Panc1 (cell line): ENCODE measurements at regions not wholly inside any gene's neighbourhood (a gene's known extent, or its start where the extent isn't known, plus 50 kb on each side); places are given as distances from the start of the nearest gene placed in this dataset.
A peak's percentile ranks its signal among the peaks of the same experiment; 100 is the strongest.

Experiments used
- ATAC-seq: fragments of 200-7000 bp; cut with Tn5 transposase; 2 replicates; pipeline ENCODE4 v1.9.1; 2020; ENCODE audit warnings: mild to moderate bottlenecking, moderate library complexity
- BruUV-seq: library from RNA; stranded (reverse); fragments of 400-500 nt; replicated peaks from 2 replicates; lab custom pipeline; 2021; lab: Mats Ljungman, UMichigan
- CTCF ChIA-PET: fragments of 300-600 bp; sonication (Branson Sonifier 250); formaldehyde crosslinking; loops from one replicate; lab custom pipeline; 2022; ENCODE audit warnings: antibody characterized with exemption; lab: Charles Lee
- POLR2A ChIA-PET: fragments of 300-600 bp; sonication (Branson Sonifier 250); formaldehyde crosslinking; loops from one replicate; lab custom pipeline; 2022; ENCODE audit warnings: antibody characterized with exemption; lab: Charles Lee
- DNase-seq: peaks from one replicate; pipeline ENCODE4 v3.0.0-alpha.2; 2010; ENCODE audit warnings: low read depth, low spot score
- H3K27ac ChIP-seq: 2 replicates; pipeline ENCODE4 v1.5.1; 2011; ENCODE audit warnings: mild to moderate bottlenecking, low read length, inconsistent platforms
- H3K27me3 ChIP-seq: fragments of 200-500 bp; sonication (Bioruptor generic); 2 replicates; pipeline ENCODE4 v1.6.0; 2014; ENCODE audit warnings: low read length, inconsistent platforms; ENCODE audit not compliant: control insufficient read depth, insufficient read depth
- H3K36me3 ChIP-seq: fragments of 200-500 bp; sonication (Bioruptor generic); 2 replicates; pipeline ENCODE4 v1.5.1; 2014; ENCODE audit warnings: inconsistent platforms, mild to moderate bottlenecking, low read length, moderate library complexity; ENCODE audit not compliant: control insufficient read depth, insufficient read depth
- H3K4me1 ChIP-seq: 2 replicates; pipeline ENCODE4 v1.5.1; 2011; ENCODE audit warnings: inconsistent platforms, mild to moderate bottlenecking, low read length, moderate library complexity; ENCODE audit not compliant: control insufficient read depth, insufficient read depth
- H3K4me3 ChIP-seq, 2 experiments: 2 replicates each; pipeline ENCODE4 v1.5.1; 2011 to 2012; ENCODE audit warnings: low read depth in 2 of 2, low read length in 2 of 2, mild to moderate bottlenecking in 2 of 2, inconsistent platforms in 1 of 2, moderate library complexity in 1 of 2
- H3K9me3 ChIP-seq: fragments of 200-500 bp; sonication (Bioruptor generic); 2 replicates; pipeline ENCODE4 v1.5.1; 2014; ENCODE audit warnings: low read depth, mild to moderate bottlenecking, inconsistent platforms, low read length, moderate library complexity; ENCODE audit not compliant: control insufficient read depth, insufficient read depth
- POLR2AphosphoS5 ChIP-seq: IDR thresholded peaks from 2 replicates; pipeline ENCODE4 v1.6.1; 2012; ENCODE audit warnings: mild to moderate bottlenecking, low read depth, low read length, moderate library complexity
- SIN3A ChIP-seq: IDR thresholded peaks from 2 replicates; pipeline ENCODE4 v1.6.1; 2012; ENCODE audit warnings: low read depth, mild to moderate bottlenecking, low read length, moderate library complexity, borderline replicate concordance; ENCODE audit not compliant: insufficient read depth
- TCF7L2 ChIP-seq: IDR thresholded peaks from 2 replicates; pipeline ENCODE4 v1.6.1; 2011; ENCODE audit warnings: mild to moderate bottlenecking, low read depth, low read length, inconsistent platforms
- in situ Hi-C: cut with HindIII; loops from 2 replicates; pipeline ENCODE4 v1.10.0; 2016; ENCODE audit warnings: low sequenced_read_pairs, low pct_unique_long_range_greater_than_20kb
- intact Hi-C: fragments of 100-400 bp; cut with micrococcal nuclease; formaldehyde crosslinking; loops from one replicate; pipeline ENCODE4 v1.10.0; 2022; ENCODE audit not compliant: unreplicated experiment
- TF ChIP-seq, protein P1 (sequence below): fragments of 450-650 bp; IDR thresholded peaks from 2 replicates; pipeline ENCODE4 v1.5.1; 2017; ENCODE audit warnings: mild to moderate bottlenecking
- TF ChIP-seq, protein P2 (sequence below), 2 experiments: IDR thresholded peaks; 2 replicates each; pipeline ENCODE4 v1.6.1; 2011 to 2012; ENCODE audit warnings: low read depth in 2 of 2, control low read depth in 1 of 2, low read length in 1 of 2, mild to moderate bottlenecking in 1 of 2, moderate library complexity in 1 of 2; ENCODE audit not compliant: insufficient read depth in 1 of 2

DNA sequence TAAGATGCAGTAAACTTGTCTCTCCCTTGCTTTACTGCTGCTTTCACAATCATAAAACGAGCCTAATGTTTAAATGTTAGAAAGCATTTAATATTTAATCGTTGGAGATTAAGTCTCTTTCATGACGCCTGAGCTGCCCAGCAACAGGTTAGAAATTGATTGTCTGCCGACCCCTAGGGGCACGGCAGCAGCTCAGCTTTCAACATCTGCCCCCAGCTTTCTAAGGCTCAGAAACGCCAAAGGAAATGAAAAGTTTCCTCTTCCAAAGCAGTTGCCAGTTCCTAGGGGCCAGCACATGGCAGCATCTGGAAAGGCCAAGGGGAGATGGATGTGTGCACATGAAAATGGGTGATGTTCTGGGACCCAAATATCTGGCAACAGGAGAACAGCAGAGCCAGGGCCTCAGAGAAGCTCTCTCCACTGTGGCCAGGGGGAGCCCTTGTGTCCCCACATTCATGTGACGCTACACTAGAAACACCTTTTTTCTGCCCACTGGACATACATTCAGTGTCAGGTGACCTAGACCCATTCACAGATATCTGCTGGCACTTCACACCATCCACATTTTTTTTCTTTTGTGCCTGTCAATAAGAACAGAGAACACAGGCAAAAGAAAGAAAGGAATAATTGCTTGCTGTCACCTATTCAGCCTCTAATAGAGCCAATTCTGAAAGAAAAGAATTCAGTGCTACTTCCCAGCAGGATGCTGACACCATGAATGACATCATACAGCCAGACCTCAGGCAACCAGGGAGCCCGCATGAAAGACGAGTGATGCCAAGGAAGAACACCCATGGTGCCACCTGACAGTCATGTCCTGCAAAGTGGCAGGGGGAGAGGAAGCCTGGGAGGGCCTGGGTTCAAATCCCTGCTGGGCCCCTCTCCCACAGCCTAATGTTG, 205.0 kb upstream of the TAS2R1 start:
- Histone ChIP-seq H3K4me3 (no peak overlapping the region), H3K27ac (no peak overlapping the region), H3K27me3 (peaks cover 4% of the 10 kb centered on the region; the same call in 1 of the 2 replicates), H3K9me3 (no peaks in the 10 kb centered on the region), H3K4me1 (no peaks in the 10 kb centered on the region), H3K36me3 (no peaks in the 10 kb centered on the region)
- no TSS peak for BruUV-seq
- TF ChIP-seq TCF7L2 (no peak), POLR2AphosphoS5 (no peak)
- TF ChIP-seq, protein P1, sequence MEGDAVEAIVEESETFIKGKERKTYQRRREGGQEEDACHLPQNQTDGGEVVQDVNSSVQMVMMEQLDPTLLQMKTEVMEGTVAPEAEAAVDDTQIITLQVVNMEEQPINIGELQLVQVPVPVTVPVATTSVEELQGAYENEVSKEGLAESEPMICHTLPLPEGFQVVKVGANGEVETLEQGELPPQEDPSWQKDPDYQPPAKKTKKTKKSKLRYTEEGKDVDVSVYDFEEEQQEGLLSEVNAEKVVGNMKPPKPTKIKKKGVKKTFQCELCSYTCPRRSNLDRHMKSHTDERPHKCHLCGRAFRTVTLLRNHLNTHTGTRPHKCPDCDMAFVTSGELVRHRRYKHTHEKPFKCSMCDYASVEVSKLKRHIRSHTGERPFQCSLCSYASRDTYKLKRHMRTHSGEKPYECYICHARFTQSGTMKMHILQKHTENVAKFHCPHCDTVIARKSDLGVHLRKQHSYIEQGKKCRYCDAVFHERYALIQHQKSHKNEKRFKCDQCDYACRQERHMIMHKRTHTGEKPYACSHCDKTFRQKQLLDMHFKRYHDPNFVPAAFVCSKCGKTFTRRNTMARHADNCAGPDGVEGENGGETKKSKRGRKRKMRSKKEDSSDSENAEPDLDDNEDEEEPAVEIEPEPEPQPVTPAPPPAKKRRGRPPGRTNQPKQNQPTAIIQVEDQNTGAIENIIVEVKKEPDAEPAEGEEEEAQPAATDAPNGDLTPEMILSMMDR, result peak; percentile 8; the same call in 1 of the 2 replicates
- TF ChIP-seq, protein P2, sequence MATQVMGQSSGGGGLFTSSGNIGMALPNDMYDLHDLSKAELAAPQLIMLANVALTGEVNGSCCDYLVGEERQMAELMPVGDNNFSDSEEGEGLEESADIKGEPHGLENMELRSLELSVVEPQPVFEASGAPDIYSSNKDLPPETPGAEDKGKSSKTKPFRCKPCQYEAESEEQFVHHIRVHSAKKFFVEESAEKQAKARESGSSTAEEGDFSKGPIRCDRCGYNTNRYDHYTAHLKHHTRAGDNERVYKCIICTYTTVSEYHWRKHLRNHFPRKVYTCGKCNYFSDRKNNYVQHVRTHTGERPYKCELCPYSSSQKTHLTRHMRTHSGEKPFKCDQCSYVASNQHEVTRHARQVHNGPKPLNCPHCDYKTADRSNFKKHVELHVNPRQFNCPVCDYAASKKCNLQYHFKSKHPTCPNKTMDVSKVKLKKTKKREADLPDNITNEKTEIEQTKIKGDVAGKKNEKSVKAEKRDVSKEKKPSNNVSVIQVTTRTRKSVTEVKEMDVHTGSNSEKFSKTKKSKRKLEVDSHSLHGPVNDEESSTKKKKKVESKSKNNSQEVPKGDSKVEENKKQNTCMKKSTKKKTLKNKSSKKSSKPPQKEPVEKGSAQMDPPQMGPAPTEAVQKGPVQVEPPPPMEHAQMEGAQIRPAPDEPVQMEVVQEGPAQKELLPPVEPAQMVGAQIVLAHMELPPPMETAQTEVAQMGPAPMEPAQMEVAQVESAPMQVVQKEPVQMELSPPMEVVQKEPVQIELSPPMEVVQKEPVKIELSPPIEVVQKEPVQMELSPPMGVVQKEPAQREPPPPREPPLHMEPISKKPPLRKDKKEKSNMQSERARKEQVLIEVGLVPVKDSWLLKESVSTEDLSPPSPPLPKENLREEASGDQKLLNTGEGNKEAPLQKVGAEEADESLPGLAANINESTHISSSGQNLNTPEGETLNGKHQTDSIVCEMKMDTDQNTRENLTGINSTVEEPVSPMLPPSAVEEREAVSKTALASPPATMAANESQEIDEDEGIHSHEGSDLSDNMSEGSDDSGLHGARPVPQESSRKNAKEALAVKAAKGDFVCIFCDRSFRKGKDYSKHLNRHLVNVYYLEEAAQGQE (IDR thresholded peaks at IDR 0.05; ENCODE audit: insufficient read depth in 1 of 2, low read depth in 2 of 2, low read length in 1 of 2), result no peak
- CTCF ChIA-PET, result no interaction called here
- in situ Hi-C loops, result no loop called here
- ATAC-seq (no peak), DNase-seq (no peak)
- POLR2A ChIA-PET, result no interaction called here
- intact Hi-C loops, result no loop called here

DNA sequence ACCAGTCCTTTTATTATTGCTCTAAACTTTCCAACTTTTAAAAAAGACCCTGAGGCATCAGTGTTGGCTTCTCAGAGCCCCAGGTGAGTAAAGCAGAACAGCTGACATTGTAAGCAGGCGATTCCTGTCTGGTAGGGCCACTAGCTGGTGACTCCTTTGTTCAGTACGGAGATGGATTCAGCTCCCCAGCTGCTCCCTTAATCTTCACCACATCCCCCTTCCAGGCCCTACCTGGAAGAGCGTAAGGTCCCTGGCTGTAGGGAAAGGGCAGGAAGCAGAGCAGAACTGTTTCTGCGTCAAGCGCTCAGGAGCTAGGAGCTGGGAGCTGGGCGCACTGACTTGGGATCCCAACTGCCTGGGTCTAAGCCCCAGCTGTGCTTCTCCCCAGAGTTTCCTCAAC, 203.7 kb upstream of the TAS2R1 start:
- Histone ChIP-seq H3K27me3 (no peaks in the 10 kb centered on the region), H3K36me3 (no peaks in the 10 kb centered on the region), H3K9me3 (no peaks in the 10 kb centered on the region), H3K4me3 (no peak overlapping the region), H3K27ac (no peak overlapping the region), H3K4me1 (no peaks in the 10 kb centered on the region)
- CTCF ChIA-PET, result no interaction called here
- no peak for DNase-seq
- no peak for ATAC-seq
- in situ Hi-C loops, result no loop called here
- POLR2A ChIA-PET, result no interaction called here
- BruUV-seq, result no TSS peak
- no peak for TF ChIP-seq TCF7L2
- TF ChIP-seq POLR2AphosphoS5, result no peak
- no peak for TF ChIP-seq SIN3A
- TF ChIP-seq, protein P2 (IDR thresholded peaks at IDR 0.05; ENCODE audit: insufficient read depth in 1 of 2, low read depth in 2 of 2, low read length in 1 of 2), result no peak
- TF ChIP-seq, protein P1, result no peak
- intact Hi-C loops, result no loop called here
